ENCODE measurements at regions not wholly inside any gene's neighbourhood (a gene's known extent, or its start where the extent isn't known, plus 50 kb on each side); places are given as distances from the start of the nearest gene placed in this dataset.

GRCh38 chr20:24134930-24135329 is 146.4 kb upstream of the GGTLC1 start:
- DNase-seq, result no peak

DNA sequence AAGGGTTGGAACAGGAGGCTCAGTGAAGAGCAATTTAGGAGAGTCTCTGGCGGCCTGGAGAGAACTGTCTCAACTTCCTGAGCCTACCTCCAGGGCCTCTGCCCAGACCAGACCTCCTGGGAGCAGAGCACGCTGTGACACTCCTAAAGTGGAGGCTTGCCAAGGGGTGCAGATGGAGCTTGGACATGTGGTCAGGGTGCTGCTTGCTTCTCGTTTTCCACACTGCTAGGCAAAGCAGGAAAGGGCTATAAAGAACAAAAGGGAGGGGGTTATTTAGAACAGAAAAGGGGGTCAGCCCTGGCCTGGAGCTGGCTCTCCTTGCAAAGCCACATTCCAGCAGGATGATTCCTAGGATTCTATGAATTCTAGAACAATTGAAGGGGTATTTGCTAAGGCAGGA is 145.7 kb upstream of the GGTLC1 start:
- no peak for DNase-seq

- no peak for DNase-seq
Measured at GRCh38 chr20:24132246-24132645, 143.7 kb upstream of the GGTLC1 start.

DNA sequence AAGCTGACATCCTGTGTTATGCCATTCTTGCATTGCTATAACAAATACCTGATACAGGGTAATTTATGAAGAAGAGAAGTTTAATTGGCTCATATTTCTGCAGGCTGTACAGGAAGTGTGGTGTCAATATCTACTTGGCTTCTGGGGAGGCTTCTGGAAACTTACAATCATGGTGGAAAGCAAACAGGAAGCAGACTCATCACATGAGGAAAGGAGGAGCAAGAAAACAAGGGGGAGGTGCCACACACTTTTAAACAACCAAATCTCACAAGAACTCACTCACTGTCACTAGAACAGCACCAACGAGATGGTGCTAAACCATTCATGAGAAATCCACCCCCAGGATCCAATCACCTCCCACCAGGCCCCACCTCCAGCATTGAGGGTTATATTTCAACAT is 143.1 kb upstream of the GGTLC1 start:
- no peak for DNase-seq

- DNase-seq, result no peak
Measured at GRCh38 chr20:24131281-24131680, 142.7 kb upstream of the GGTLC1 start.

DNA sequence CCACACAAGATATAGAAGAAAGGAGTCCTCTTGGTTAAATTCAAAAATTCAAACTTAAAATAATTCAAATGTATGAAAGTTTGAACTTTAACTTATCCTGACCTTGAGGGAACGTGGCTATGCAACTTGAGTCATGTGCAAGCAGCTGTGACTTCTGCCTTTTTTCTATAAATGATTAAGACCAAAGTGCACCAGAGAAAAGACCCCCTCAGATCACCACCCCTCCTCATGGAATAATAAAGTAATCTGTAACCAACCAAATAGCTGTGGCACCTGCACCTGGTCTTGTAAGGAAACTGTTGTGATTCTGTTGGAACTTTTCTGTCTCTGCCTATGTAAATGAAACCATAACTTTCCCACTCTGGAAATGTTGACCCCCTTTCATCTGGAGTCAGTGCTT is 141.1 kb upstream of the GGTLC1 start:
- no peak for DNase-seq

DNA sequence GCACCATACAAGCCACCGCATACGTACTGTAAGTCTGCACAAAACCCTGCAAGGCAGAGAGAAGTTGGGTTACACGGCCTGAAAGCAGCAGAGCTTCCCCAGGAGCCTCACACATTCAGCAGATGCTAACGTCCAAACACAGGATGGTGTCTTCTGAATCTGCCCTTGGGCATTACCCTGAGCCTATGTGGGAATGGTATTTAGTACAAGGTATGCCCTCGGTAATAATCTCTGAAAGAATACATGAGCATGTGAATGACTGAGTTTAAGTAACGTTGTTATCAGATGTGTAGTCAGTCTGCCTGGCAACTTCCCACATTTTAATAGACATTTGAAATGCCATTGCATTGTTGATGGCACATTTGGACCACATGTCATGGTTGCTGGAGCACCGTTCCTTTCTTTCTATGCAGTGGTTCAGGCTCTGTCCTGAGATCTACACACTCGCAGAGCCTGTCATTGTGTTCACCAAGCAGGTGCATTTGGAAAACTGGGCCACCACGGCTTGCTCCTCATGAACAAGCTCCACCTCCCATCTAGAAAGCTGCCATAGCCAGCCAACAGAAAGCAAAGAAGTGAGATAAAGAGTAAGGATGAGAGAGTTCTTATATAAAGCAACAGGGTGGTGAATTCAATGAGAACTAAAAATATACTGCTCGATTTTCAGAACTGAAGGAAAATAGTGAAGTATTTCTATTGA is 136.5 kb upstream of the GGTLC1 start:
- no peak for DNase-seq

DNA sequence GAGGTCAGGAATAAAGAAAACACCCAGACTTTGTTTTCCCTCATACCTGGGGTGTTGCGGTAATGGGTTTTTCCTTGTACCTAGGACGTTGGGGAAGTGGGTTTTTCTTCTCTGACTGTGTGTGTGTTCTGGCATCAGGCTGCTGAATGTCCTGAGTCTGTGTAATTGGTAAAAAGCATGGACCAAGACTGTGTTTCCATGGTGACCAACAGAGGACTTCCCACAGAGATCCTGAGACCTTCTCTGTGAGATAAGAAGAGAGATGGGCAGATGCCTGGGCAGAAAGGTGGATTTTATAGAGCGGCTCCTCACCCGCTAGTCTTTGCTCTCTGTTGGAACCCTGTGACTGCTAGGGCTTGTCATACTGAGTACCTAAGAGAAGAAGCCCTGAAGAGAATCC is 135.4 kb upstream of the GGTLC1 start:
- DNase-seq, result no peak

DNA sequence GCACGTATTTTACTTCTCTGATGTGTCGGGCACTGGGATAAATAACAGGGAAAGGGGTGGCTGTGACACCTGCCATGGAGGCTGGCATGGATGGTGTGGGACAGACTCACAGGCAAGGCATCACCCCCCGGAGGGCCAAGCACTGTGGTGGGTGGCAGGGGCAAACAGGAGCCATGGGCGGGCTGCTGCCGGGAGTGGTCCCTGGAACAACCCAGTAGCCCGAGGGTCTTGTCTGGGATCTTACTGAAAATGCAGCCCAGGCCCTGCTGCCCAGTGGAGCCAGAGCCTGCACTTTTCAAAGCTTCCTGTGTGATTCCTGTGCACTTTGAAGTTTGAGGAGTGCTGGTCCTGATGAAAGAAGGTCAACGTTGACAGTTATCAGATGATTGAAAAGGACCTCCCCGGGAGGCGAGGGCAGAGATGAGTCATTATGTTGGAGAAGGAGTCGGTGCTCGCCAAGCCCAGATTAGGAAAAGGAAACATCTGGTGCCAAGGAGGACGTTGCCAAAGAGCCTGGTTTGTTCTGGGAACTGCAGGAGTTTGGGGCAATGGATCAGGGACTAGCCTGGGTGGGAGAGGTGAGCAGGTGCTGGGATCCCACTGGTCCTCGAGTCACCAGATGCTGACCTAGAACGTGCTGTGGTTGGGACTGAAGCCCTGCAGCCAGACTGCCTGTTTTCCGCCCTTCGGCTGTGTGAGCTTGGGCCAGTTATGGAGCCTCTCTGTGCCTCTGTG is 130.0 kb upstream of the GGTLC1 start:
- DNase-seq, result no peak

DNA sequence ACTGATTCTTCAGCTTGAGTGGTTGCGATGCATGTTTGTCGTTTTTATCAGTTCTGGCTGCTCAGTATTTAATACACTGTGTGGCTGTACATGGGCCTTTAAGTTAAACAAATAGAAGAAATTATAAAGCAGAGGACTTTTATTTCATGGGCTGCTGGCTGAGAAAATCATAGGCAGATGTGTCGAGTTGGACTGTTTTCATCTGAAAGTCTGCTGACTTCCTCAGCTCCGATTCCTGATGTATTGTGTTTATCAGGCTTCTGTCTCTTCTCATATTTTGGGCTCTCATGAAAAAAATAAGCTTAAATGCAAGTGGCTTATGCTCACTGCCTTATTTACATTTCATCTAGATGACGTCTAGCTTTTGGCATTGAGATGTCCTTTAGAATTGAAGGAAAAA is 129.5 kb upstream of the GGTLC1 start:
- no peak for DNase-seq

GRCh38 chr20:24117383-24117782 is 128.8 kb upstream of the GGTLC1 start:
- no peak for DNase-seq

- DNase-seq, result no peak
Measured at GRCh38 chr20:24116611-24117010, 128.0 kb upstream of the GGTLC1 start.

DNA sequence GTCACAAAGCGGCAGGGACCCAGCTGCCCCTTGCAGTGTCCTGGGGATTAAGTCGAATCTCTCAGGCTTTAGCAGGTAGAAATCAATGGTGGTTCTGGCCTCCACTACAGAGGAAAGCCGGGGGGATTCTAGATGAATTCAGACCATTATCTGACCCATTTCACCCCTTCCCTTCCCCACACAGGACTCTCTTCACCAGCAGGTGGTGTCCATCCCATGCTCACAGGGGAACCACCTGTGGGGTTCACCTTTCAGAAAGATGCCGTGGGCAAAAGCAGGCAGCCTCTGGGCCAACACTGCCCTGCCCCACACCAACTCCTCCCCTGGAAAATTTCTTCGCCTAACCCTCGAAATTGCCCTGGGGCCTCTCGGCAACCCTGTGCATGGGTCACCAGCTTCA is 123.8 kb upstream of the GGTLC1 start:
- DNase-seq, result no peak

GRCh38 chr20:24111858-24112257 is 123.3 kb upstream of the GGTLC1 start:
- DNase-seq, result no peak

DNA sequence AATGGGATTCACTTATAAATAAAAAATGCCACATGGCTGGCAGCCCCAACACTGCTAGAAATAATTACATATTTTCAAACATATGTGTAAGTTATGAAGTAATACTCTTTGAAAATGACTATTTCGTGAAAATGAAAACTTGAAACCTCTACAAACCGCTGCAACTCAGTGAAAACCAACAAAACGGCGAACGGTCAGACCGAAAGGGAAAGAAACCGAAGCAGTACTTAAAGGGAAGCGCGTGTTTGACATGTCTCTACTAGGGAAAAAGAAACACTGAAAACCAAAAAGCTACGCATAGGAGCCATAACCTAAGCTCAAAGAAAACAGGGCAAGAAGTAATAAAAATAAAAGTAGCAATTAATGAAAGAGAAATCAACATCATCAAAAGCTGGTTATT is 121.0 kb upstream of the GGTLC1 start:
- no peak for DNase-seq

- no peak for DNase-seq
Measured at GRCh38 chr20:24109008-24109407, 120.4 kb upstream of the GGTLC1 start.

- no peak for DNase-seq
Measured at GRCh38 chr20:24108581-24108980, 120.0 kb upstream of the GGTLC1 start.

GRCh38 chr20:24106801-24107445 is 118.3 kb upstream of the GGTLC1 start:
- no peak for DNase-seq

GRCh38 chr20:24106150-24106800 is 117.7 kb upstream of the GGTLC1 start:
- DNase-seq, result no peak

DNA sequence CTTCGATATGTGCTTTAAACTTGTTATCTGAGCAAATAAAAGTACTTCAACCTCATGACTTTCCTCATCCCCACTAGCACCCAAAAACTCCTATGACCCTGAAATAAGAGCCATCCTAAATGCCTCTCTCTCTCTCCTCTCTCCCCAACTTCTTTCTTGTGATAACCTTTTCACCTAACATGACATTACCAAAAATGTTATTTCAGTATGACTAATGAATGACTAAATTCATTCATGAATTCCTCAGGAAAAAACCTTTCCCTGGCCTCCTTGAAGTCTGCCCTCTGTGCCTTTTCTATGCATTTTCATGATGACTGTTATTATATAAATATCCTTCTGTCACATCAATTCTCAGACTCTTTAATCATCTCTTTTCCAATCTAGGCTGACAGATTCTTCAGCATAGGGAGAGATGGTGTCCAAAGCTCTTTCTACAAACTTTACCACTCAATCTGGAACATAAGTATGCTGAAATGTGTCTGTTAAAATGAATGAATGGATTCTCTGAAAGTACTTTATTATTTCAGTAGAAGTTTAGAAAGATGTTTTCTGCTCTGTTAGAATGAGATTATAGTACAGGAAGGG is 114.3 kb upstream of the GGTLC1 start:
- DNase-seq, result no peak

- DNase-seq, result no peak
Measured at GRCh38 chr20:24102290-24102689, 113.7 kb upstream of the GGTLC1 start.

- no peak for DNase-seq
Measured at GRCh38 chr20:24100370-24101011, 111.9 kb upstream of the GGTLC1 start.

DNA sequence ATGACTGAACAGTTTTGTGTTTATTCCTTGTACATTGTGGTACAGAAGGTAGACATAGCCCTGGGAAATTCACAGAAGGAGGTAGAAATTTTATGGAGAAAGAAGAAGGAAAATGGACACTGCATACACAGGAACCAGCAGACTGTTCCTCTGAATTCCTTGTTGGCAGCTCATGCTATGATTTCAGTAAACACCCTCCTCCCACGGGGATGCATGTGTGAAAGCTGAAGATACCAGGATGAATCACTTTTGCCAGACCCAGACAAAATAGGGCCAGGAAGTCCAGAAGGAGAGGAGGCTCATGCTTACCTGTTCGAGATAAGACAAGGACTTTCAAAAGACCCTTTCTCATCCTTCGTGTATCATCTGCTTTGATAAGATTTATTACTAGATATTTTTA is 110.3 kb upstream of the GGTLC1 start:
- no peak for DNase-seq
